OCI-LY3 (cell line): ENCODE measurements at regions not wholly inside any gene's neighbourhood (a gene's known extent, or its start where the extent isn't known, plus 50 kb on each side); places are given as distances from the start of the nearest gene placed in this dataset.

Source experiments
- CTCF ChIP-seq: fragments of 200-600, 300-600 bp; sonication (generic); IDR thresholded peaks from 2 replicates; pipeline ENCODE4 v1.5.1; 2014; ENCODE audit warnings: antibody characterized with exemption, low read length, low read depth
- EZH2phosphoT487 ChIP-seq: fragments of 200-600 bp; shearing (Covaris generic); IDR thresholded peaks from 2 replicates; pipeline ENCODE4 v1.6.1; 2018; ENCODE audit warnings: antibody characterized with exemption, mixed run types, low read depth

GRCh38 chr3:25038922-25039321 is 389.1 kb upstream of the RARB start:
- TF ChIP-seq CTCF (no peak), EZH2phosphoT487 (no peak)
